Natural killer cell (primary cell): ENCODE measurements at regions not wholly inside any gene's neighbourhood (a gene's known extent, or its start where the extent isn't known, plus 50 kb on each side); places are given as distances from the start of the nearest gene placed in this dataset.

ENCODE experiments used
- ATAC-seq, 3 donors: fragments of 150-1000 bp in 2 of 3; fragments of 200-7000 bp in 1 of 3; cut with Tn5 transposase; 1 replicate in 1 of 3; 2 replicates in 2 of 3; pipeline ENCODE4 v1.10.0; 2021; ENCODE audit warnings: mild to moderate bottlenecking in 2 of 3, moderate library complexity in 2 of 3
- DNase-seq, 2 donors: peaks; one replicate each; pipeline versions ENCODE4 v3.0.0 to v3.0.0-alpha.2; 2013 to 2021; ENCODE audit warnings: mixed read lengths in 1 of 2
- H3K27ac ChIP-seq: one replicate; pipeline ENCODE4 v1.5.1; 2013; ENCODE audit warnings: mild to moderate bottlenecking, low read length
- H3K27me3 ChIP-seq: one replicate; pipeline ENCODE4 v1.6.1; 2013; ENCODE audit warnings: low read length; ENCODE audit not compliant: control insufficient read depth, insufficient read depth
- H3K36me3 ChIP-seq: one replicate; pipeline ENCODE4 v1.6.1; 2013; ENCODE audit warnings: low read length; ENCODE audit not compliant: control insufficient read depth, insufficient read depth
- H3K4me1 ChIP-seq: one replicate; pipeline ENCODE4 v1.6.1; 2013; ENCODE audit warnings: low read length; ENCODE audit not compliant: control insufficient read depth, insufficient read depth
- H3K4me3 ChIP-seq: one replicate; pipeline ENCODE4 v1.5.1; 2013; ENCODE audit warnings: low read length
- H3K9me3 ChIP-seq: one replicate; pipeline ENCODE4 v1.6.1; 2013; ENCODE audit warnings: low read length; ENCODE audit not compliant: control insufficient read depth, insufficient read depth
- H3K27ac Mint-ChIP-seq, 2 donors: one replicate each; pipeline ENCODE4 v1.8.0; 2022; ENCODE audit warnings: mild to moderate bottlenecking in 2 of 2, mixed read lengths in 2 of 2, moderate library complexity in 1 of 2
- H3K27me3 Mint-ChIP-seq, 2 donors: one replicate each; pipeline ENCODE4 v1.8.0; 2022; ENCODE audit warnings: low read depth in 2 of 2, mixed read lengths in 2 of 2
- H3K36me3 Mint-ChIP-seq: one replicate; pipeline ENCODE4 v1.8.0; 2022; ENCODE audit warnings: mixed read lengths
- H3K4me1 Mint-ChIP-seq, 2 donors: one replicate each; pipeline ENCODE4 v1.8.0; 2022; ENCODE audit warnings: mixed read lengths in 2 of 2
- H3K4me3 Mint-ChIP-seq: one replicate; pipeline ENCODE4 v1.8.0; 2022; ENCODE audit warnings: mild to moderate bottlenecking, moderate library complexity, mixed read lengths
- H3K9me3 Mint-ChIP-seq, 2 donors: one replicate each; pipeline ENCODE4 v1.8.0; 2022; ENCODE audit warnings: mixed read lengths in 2 of 2
- WGBS: methylation state at CpG from one replicate; pipeline ENCODE4 v1.1.7; 2013; ENCODE audit warnings: missing lambda C conversion rate; ENCODE audit not compliant: insufficient coverage; 5-methylcytosine and 5-hydroxymethylcytosine counted together
- intact Hi-C: fragments of 100-400 bp; cut with micrococcal nuclease; formaldehyde crosslinking; loops from one replicate; pipeline ENCODE4 v1.14.2; 2022
- TF ChIP-seq, protein P1 (sequence below): fragments of 200-600 bp; IDR thresholded peaks from one replicate; pipeline ENCODE4 v1.8.0; 2022; ENCODE audit warnings: antibody characterized with exemption

DNA sequence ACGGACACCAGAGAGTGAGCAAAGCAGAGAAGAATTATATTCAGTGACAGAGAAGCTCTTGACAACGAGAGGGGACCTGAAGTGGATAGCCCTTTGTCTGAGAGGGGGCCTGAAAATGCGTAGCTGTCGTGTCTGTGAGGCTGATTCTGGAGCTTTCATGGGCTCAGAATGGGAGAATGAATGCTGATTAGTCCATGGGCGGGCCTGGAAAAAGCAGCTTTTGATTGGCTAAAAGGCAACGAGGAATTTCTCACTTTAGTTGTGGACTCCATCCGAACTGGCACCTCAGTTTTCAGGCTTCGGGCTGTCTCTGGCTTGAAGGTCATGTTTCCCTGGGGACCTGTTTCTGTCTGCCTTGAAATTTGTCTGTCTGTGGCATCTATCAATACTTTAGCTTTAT lies 487.1 kb downstream of the TECRL start:
- no peak overlapping the region for H3K4me3 ChIP-seq
- no peaks in the 10 kb centered on the region for H3K4me1 ChIP-seq
- no peaks in the 10 kb centered on the region for H3K36me3 Mint-ChIP-seq
- peaks cover 6 to 15% of the 10 kb centered on the region in 2 donors for H3K9me3 Mint-ChIP-seq
- no peaks in the 10 kb centered on the region for H3K27me3 ChIP-seq
- 77% methylated on average over 8 of the region's 8 CpGs for WGBS
- intact Hi-C loops: no loop called here
- H3K27ac ChIP-seq: no peak overlapping the region
- DNase-seq: no peak
- H3K27me3 Mint-ChIP-seq: no peaks in the 10 kb centered on the region
- peaks cover 14% of the 10 kb centered on the region for H3K9me3 ChIP-seq
- no peaks in the 10 kb centered on the region for H3K4me1 Mint-ChIP-seq
- no peak overlapping the region for H3K4me3 Mint-ChIP-seq
- no peak for ATAC-seq
- no peaks in the 10 kb centered on the region for H3K36me3 ChIP-seq
- no peak overlapping the region for H3K27ac Mint-ChIP-seq
- TF ChIP-seq, protein P1, sequence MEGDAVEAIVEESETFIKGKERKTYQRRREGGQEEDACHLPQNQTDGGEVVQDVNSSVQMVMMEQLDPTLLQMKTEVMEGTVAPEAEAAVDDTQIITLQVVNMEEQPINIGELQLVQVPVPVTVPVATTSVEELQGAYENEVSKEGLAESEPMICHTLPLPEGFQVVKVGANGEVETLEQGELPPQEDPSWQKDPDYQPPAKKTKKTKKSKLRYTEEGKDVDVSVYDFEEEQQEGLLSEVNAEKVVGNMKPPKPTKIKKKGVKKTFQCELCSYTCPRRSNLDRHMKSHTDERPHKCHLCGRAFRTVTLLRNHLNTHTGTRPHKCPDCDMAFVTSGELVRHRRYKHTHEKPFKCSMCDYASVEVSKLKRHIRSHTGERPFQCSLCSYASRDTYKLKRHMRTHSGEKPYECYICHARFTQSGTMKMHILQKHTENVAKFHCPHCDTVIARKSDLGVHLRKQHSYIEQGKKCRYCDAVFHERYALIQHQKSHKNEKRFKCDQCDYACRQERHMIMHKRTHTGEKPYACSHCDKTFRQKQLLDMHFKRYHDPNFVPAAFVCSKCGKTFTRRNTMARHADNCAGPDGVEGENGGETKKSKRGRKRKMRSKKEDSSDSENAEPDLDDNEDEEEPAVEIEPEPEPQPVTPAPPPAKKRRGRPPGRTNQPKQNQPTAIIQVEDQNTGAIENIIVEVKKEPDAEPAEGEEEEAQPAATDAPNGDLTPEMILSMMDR: no peak

DNA sequence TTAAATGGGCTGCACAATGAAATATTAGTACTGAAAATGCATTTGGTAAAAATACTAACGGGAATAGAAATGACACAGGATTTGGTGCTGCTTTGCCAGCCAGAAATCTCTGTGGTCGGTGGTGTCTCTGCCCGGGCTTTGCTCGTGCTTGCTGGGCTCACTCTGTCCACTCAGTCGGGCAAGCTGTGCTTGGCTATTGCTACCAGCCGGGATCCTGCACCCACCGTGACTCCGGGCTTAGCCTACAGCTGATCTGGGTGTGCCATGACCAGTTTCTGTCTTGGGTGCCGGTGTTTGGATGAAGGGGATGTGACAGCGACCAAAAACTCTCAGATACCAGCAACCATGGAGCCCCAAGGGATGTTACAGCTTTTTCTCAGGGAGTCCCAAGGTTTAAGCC lies 487.7 kb downstream of the TECRL start:
- no peaks in the 10 kb centered on the region for H3K27me3 Mint-ChIP-seq
- peaks cover 9 to 20% of the 10 kb centered on the region in 2 donors for H3K9me3 Mint-ChIP-seq
- no peak overlapping the region for H3K27ac Mint-ChIP-seq
- H3K4me1 Mint-ChIP-seq: no peaks in the 10 kb centered on the region
- no peaks in the 10 kb centered on the region for H3K36me3 Mint-ChIP-seq
- H3K27me3 ChIP-seq: no peaks in the 10 kb centered on the region
- H3K27ac ChIP-seq: no peak overlapping the region
- H3K9me3 ChIP-seq: peaks cover 14% of the 10 kb centered on the region
- 89% methylated on average over 10 of the region's 10 CpGs for WGBS
- DNase-seq (no peak), ATAC-seq (no peak)
- intact Hi-C loops: no loop called here
- H3K4me1 ChIP-seq: no peaks in the 10 kb centered on the region
- H3K4me3 ChIP-seq: no peak overlapping the region
- no peaks in the 10 kb centered on the region for H3K36me3 ChIP-seq
- TF ChIP-seq, protein P1: no peak
- no peak overlapping the region for H3K4me3 Mint-ChIP-seq

DNA sequence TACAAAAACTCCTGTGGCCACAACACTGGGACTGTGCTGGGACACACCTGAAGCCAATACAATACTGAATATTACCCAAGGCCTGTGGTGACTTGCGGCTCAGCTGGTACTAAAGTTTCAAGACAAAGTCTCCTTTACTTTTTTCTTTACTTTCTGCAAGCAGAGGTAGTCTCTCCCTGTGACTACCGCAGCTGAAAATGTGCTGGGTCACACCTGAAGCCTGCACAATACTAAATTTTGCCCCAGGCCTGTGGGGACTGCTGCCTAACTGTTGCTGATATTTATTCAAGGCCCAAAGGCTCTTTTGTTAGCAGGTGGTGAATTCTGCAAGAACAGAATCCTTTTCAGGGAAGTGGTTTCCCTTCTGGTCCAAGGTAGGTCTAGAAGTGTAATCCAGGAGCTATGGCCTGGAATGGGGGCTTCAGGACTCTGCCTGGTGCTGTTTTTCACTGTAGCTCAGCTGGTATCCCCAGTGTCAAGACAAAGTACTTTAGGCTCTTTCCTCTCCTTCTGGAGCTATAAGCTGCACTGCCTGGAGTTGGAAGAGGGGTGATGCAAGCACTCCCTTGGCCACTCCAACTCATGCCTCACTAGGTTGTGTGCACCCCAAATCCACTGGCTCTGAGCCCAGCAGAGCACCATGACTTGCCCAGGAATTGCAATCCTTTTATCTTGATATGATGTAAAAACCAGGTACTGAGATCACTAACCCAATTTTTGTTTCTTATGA lies 489.4 kb downstream of the TECRL start:
- H3K4me3 Mint-ChIP-seq: no peak overlapping the region
- intact Hi-C loops: no loop called here

More for the DNA sequence above, 489.4 kb downstream of the TECRL start:
- 86% methylated on average over 2 of the region's 2 CpGs for WGBS
- no peaks in the 10 kb centered on the region for H3K27me3 ChIP-seq
- no peak overlapping the region for H3K27ac Mint-ChIP-seq
- H3K4me1 Mint-ChIP-seq: no peaks in the 10 kb centered on the region
- H3K9me3 Mint-ChIP-seq: peaks cover 12 to 20% of the 10 kb centered on the region in 2 donors
- H3K36me3 ChIP-seq: no peaks in the 10 kb centered on the region
- peaks cover 14% of the 10 kb centered on the region for H3K9me3 ChIP-seq
- H3K36me3 Mint-ChIP-seq: no peaks in the 10 kb centered on the region
- H3K4me1 ChIP-seq: no peaks in the 10 kb centered on the region
- H3K4me3 ChIP-seq: no peak overlapping the region
- H3K27me3 Mint-ChIP-seq: no peaks in the 10 kb centered on the region
- TF ChIP-seq, protein P1: no peak
- no peak for DNase-seq
- H3K27ac ChIP-seq: no peak overlapping the region
- no peak for ATAC-seq
